GM12865 (cell line): ENCODE measurements at regions not wholly inside any gene's neighbourhood (a gene's known extent, or its start where the extent isn't known, plus 50 kb on each side); places are given as distances from the start of the nearest gene placed in this dataset.

Experiments
- DNase-seq: peaks from one replicate; pipeline ENCODE4 v3.0.0; 2010; ENCODE audit warnings: low read depth
- H3K4me3 ChIP-seq: 2 replicates; pipeline ENCODE4 v1.5.1; 2011; ENCODE audit warnings: mild to moderate bottlenecking, low read depth, low read length, control low read depth
- CTCF ChIP-seq: IDR thresholded peaks from 2 replicates; pipeline ENCODE4 v1.5.1; 2011; ENCODE audit warnings: low read length, control low read depth, low read depth, inconsistent platforms; ENCODE audit not compliant: insufficient read depth; ENCODE audit errors: missing control alignments

- H3K4me3 ChIP-seq: no peak overlapping the region
- peak; percentile 10 for DNase-seq
- TF ChIP-seq CTCF: no peak
These were observed 108.0 kb downstream of the KDR start for GRCh38 chr4:55017406-55017805.

GRCh38 chr4:55016131-55016530, 109.3 kb downstream of the KDR start:
- H3K4me3 ChIP-seq: no peak overlapping the region
- TF ChIP-seq CTCF: no peak
- no peak for DNase-seq

GRCh38 chr4:55014876-55015275, 110.5 kb downstream of the KDR start:
- DNase-seq: no peak
- no peak for TF ChIP-seq CTCF
- H3K4me3 ChIP-seq: no peak overlapping the region

GRCh38 chr4:55013431-55013955, 111.9 kb downstream of the KDR start:
- no peak for DNase-seq
- H3K4me3 ChIP-seq: no peak overlapping the region
- no peak for TF ChIP-seq CTCF

- H3K4me3 ChIP-seq: no peak overlapping the region
- TF ChIP-seq CTCF: no peak
- no peak for DNase-seq
These were observed 112.8 kb downstream of the KDR start for GRCh38 chr4:55012363-55013230.

GRCh38 chr4:55011761-55012160, 113.6 kb downstream of the KDR start:
- no peak for TF ChIP-seq CTCF
- H3K4me3 ChIP-seq: no peak overlapping the region
- no peak for DNase-seq
